Spleen (tissue), 3 donors: ENCODE measurements at regions not wholly inside any gene's neighbourhood (a gene's known extent, or its start where the extent isn't known, plus 50 kb on each side); places are given as distances from the start of the nearest gene placed in this dataset.

Experiments used
- POLR2A ChIP-seq, 3 donors: fragments of 450-650 bp; IDR thresholded peaks; one replicate each; pipeline ENCODE4 v1.5.1; 2017; ENCODE audit warnings: antibody characterized with exemption in 3 of 3, mild to moderate bottlenecking in 1 of 3
- POLR2AphosphoS5 ChIP-seq, 3 donors: sonication (generic); formaldehyde crosslinking; IDR thresholded peaks; one replicate each; pipeline ENCODE4 v1.5.1; 2017; ENCODE audit warnings: antibody characterized with exemption in 3 of 3

DNA sequence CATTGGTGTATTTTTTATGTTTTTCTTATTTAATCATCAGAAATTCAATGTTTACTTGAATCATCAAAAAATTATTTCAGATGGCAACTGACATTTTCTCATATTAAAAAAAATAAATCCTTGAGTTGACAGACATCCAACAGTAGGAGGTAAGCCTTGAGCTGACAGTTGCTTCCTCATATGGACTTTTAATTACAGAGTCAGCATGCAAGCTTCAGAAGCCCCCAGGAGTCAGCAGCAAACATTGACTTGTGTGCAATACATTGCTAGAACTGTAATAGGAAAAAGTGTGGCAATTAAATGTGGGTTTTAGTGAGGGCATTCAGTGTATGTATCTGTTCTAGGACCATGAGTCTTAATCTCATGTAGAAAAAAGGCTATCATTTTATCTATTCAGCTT lies 62.4 kb upstream of the TAS2R16 start:
- TF ChIP-seq POLR2AphosphoS5 (IDR thresholded peaks at IDR 0.05), result no peak
- no peak for TF ChIP-seq POLR2A (IDR thresholded peaks at IDR 0.05)
